ENCODE measurements at regions not wholly inside any gene's neighbourhood (a gene's known extent, or its start where the extent isn't known, plus 50 kb on each side); places are given as distances from the start of the nearest gene placed in this dataset.
A peak's percentile ranks its signal among the peaks of the same experiment; 100 is the strongest.

- no peak overlapping the region for H3K4me3 ChIP-seq (ENCODE audit: low read depth, low read length)
- TF ChIP-seq CTCF (IDR thresholded peaks at IDR 0.05; ENCODE audit: borderline replicate concordance, insufficient read depth, low read depth, low read length), result no peak
Observed at GRCh38 chr4:23728393-23728792, 161.5 kb downstream of the PPARGC1A start.

- H3K4me3 ChIP-seq (ENCODE audit: low read depth, low read length), result no peak overlapping the region
- no peak for TF ChIP-seq CTCF (IDR thresholded peaks at IDR 0.05; ENCODE audit: borderline replicate concordance, insufficient read depth, low read depth, low read length)
Observed at GRCh38 chr4:23720556-23720955, 169.3 kb downstream of the PPARGC1A start.

GRCh38 chr4:23718435-23718834, 171.4 kb downstream of the PPARGC1A start:
- TF ChIP-seq CTCF (IDR thresholded peaks at IDR 0.05; ENCODE audit: borderline replicate concordance, insufficient read depth, low read depth, low read length), result no peak
- H3K4me3 ChIP-seq (ENCODE audit: low read depth, low read length), result no peak overlapping the region

- TF ChIP-seq CTCF (IDR thresholded peaks at IDR 0.05; ENCODE audit: borderline replicate concordance, insufficient read depth, low read depth, low read length), result 0 out of 2 replicates have a peak, but pooled peaks have one; percentile 13
- no peak overlapping the region for H3K4me3 ChIP-seq (ENCODE audit: low read depth, low read length)
Observed at GRCh38 chr4:23717528-23718248, 172.2 kb downstream of the PPARGC1A start.

- TF ChIP-seq CTCF (IDR thresholded peaks at IDR 0.05; ENCODE audit: borderline replicate concordance, insufficient read depth, low read depth, low read length), result no peak
- H3K4me3 ChIP-seq (ENCODE audit: low read depth, low read length), result no peak overlapping the region
Observed at GRCh38 chr4:23710298-23710697, 179.5 kb downstream of the PPARGC1A start.

GRCh38 chr4:23707652-23708026, 182.2 kb downstream of the PPARGC1A start:
- H3K4me3 ChIP-seq (ENCODE audit: low read depth, low read length), result no peak overlapping the region
- TF ChIP-seq CTCF (IDR thresholded peaks at IDR 0.05; ENCODE audit: borderline replicate concordance, insufficient read depth, low read depth, low read length), result no peak

- no peak for TF ChIP-seq CTCF (IDR thresholded peaks at IDR 0.05; ENCODE audit: borderline replicate concordance, insufficient read depth, low read depth, low read length)
Observed at GRCh38 chr4:23706972-23707651, 182.7 kb downstream of the PPARGC1A start.

More at GRCh38 chr4:23706972-23707651, 182.7 kb downstream of the PPARGC1A start:
- H3K4me3 ChIP-seq (ENCODE audit: low read depth, low read length), result no peak overlapping the region
